ENCODE measurements at regions not wholly inside any gene's neighbourhood (a gene's known extent, or its start where the extent isn't known, plus 50 kb on each side); places are given as distances from the start of the nearest gene placed in this dataset.
A peak's percentile ranks its signal among the peaks of the same experiment; 100 is the strongest.

GRCh38 chr22:19628038-19628776 is 86.1 kb upstream of the SEPTIN5 start:
- POLR2A ChIA-PET, result no interaction called here
- DNase-seq (ENCODE audit: low read depth, low spot score), result no peak
- TF ChIP-seq CTCF (IDR thresholded peaks at IDR 0.05; ENCODE audit: insufficient read depth, low read length, missing control alignments), result no peak
- CTCF ChIA-PET, result interaction anchor here (1.5 to 4.9 kb wide), 6 partner anchors 20 to 483 kb away, joined by 3 to 66 read pairs (median 12); partner anchors contain the start of genes CLTCL1 and ESS2
- no peak overlapping the region for H3K4me3 ChIP-seq (ENCODE audit: low read depth, low read length)

GRCh38 chr22:19629331-19629719 is 85.0 kb upstream of the SEPTIN5 start:
- ChIA-PET POLR2A (interaction anchor here (0.7 to 1.1 kb wide), 3 partner anchors 196 to 333 kb away, joined by 3 to 4 read pairs (median 4); partner anchors contain the start of gene MRPL40), CTCF (interaction anchor here (0.6 to 4.9 kb wide), 68 partner anchors 9 to 674 kb away, joined by 3 to 68 read pairs (median 4); partner anchors contain the start of genes CDC45, ESS2, SEPTIN5 and SLC25A1)
- no peak for DNase-seq (ENCODE audit: low read depth, low spot score)
- no peak overlapping the region for H3K4me3 ChIP-seq (ENCODE audit: low read depth, low read length)
- no peak for TF ChIP-seq CTCF (IDR thresholded peaks at IDR 0.05; ENCODE audit: insufficient read depth, low read length, missing control alignments)

- POLR2A ChIA-PET, result interaction anchor here (0.7 to 1.1 kb wide), 3 partner anchors 196 to 334 kb away, joined by 3 to 4 read pairs (median 4); partner anchors contain the start of gene MRPL40
- DNase-seq (ENCODE audit: low read depth, low spot score), result peak; percentile 12
- no peak overlapping the region for H3K4me3 ChIP-seq (ENCODE audit: low read depth, low read length)
- CTCF ChIA-PET, result interaction anchor here (0.6 to 4.9 kb wide), 78 partner anchors 8 to 674 kb away, joined by 3 to 68 read pairs (median 4); partner anchors contain the start of genes CDC45, ESS2, SEPTIN5 and SLC25A1
- peak; percentile 92 for TF ChIP-seq CTCF (IDR thresholded peaks at IDR 0.05; ENCODE audit: insufficient read depth, low read length, missing control alignments)
Observed at GRCh38 chr22:19629720-19630419, 84.4 kb upstream of the SEPTIN5 start.

GRCh38 chr22:19630614-19631013 is 83.7 kb upstream of the SEPTIN5 start:
- DNase-seq (ENCODE audit: low read depth, low spot score), result no peak
- POLR2A ChIA-PET, result interaction anchor here (1.1 kb wide), 1 partner anchor 197 kb away, joined by 4 read pairs; no protein-coding TSS in a partner anchor

GRCh38 chr22:19631899-19632667 is 82.2 kb upstream of the SEPTIN5 start:
- ChIA-PET CTCF (interaction anchor here (0.6 to 4.9 kb wide), 36 partner anchors 8 to 488 kb away, joined by 3 to 68 read pairs (median 4); partner anchors contain the start of gene SEPTIN5), POLR2A (no interaction called here)
- no peak for DNase-seq (ENCODE audit: low read depth, low spot score)
- TF ChIP-seq CTCF (IDR thresholded peaks at IDR 0.05; ENCODE audit: insufficient read depth, low read length, missing control alignments), result peak; percentile 70
- no peak overlapping the region for H3K4me3 ChIP-seq (ENCODE audit: low read depth, low read length)

More at GRCh38 chr22:19630614-19631013, 83.7 kb upstream of the SEPTIN5 start:
- no peak for TF ChIP-seq CTCF (IDR thresholded peaks at IDR 0.05; ENCODE audit: insufficient read depth, low read length, missing control alignments)
- H3K4me3 ChIP-seq (ENCODE audit: low read depth, low read length), result no peak overlapping the region
- CTCF ChIA-PET, result interaction anchor here (0.6 to 4.9 kb wide), 58 partner anchors 8 to 568 kb away, joined by 3 to 68 read pairs (median 5); partner anchors contain the start of genes CDC45, ESS2, SEPTIN5 and SLC25A1
